IPS-15b (cell line): ENCODE measurements at regions not wholly inside any gene's neighbourhood (a gene's known extent, or its start where the extent isn't known, plus 50 kb on each side); places are given as distances from the start of the nearest gene placed in this dataset.
"Not testable (repeated sequence)": the region's sequence is repeated elsewhere in the genome, so short reads cannot be mapped to it uniquely, and the experiment has no call there.

Source experiments
- H3K27me3 ChIP-seq: one replicate; pipeline ENCODE4 v1.6.1; 2013; ENCODE audit warnings: low read length; ENCODE audit not compliant: control insufficient read depth, insufficient read depth
- H3K36me3 ChIP-seq: one replicate; pipeline ENCODE4 v1.6.1; 2013; ENCODE audit warnings: low read length; ENCODE audit not compliant: control insufficient read depth, insufficient read depth
- H3K4me1 ChIP-seq: one replicate; pipeline ENCODE4 v1.6.1; 2013; ENCODE audit warnings: mild to moderate bottlenecking, low read length; ENCODE audit not compliant: control insufficient read depth, insufficient read depth
- H3K4me3 ChIP-seq: one replicate; pipeline ENCODE4 v1.5.1; 2013; ENCODE audit warnings: low read depth, low read length
- H3K9ac ChIP-seq: one replicate; pipeline ENCODE4 v1.6.1; 2013; ENCODE audit warnings: low read depth, mild to moderate bottlenecking, low read length
- H3K9me3 ChIP-seq: one replicate; pipeline ENCODE4 v1.6.1; 2013; ENCODE audit warnings: mild to moderate bottlenecking, low read length; ENCODE audit not compliant: control insufficient read depth, insufficient read depth

- no peaks in the 10 kb centered on the region for H3K9me3 ChIP-seq
- no peak overlapping the region for H3K9ac ChIP-seq
- no peak overlapping the region for H3K4me3 ChIP-seq
- H3K4me1 ChIP-seq = peaks cover 4% of the 10 kb centered on the region
- no peaks in the 10 kb centered on the region for H3K27me3 ChIP-seq
- H3K36me3 ChIP-seq = no peaks in the 10 kb centered on the region
Observed at GRCh38 chr1:30660241-30660640, 63.1 kb downstream of the MATN1 start.

GRCh38 chr1:30659702-30660101 lies 63.7 kb downstream of the MATN1 start:
- no peaks in the 10 kb centered on the region for H3K9me3 ChIP-seq
- peaks cover 4% of the 10 kb centered on the region for H3K4me1 ChIP-seq
- H3K27me3 ChIP-seq = no peaks in the 10 kb centered on the region
- H3K9ac ChIP-seq = no peak overlapping the region
- H3K36me3 ChIP-seq = no peaks in the 10 kb centered on the region
- H3K4me3 ChIP-seq = no peak overlapping the region

- not testable (repeated sequence) for H3K9me3 ChIP-seq, H3K4me3 ChIP-seq, H3K27me3 ChIP-seq, H3K4me1 ChIP-seq, H3K9ac ChIP-seq, H3K36me3 ChIP-seq
Observed at GRCh38 chr1:30658375-30658774, 65.0 kb downstream of the MATN1 start.

GRCh38 chr1:30658014-30658336 lies 65.4 kb downstream of the MATN1 start:
- Histone ChIP-seq H3K4me1 (peaks cover 4% of the 10 kb centered on the region), H3K4me3 (no peak overlapping the region), H3K27me3 (no peaks in the 10 kb centered on the region), H3K9ac (no peak overlapping the region), H3K36me3 (no peaks in the 10 kb centered on the region), H3K9me3 (no peaks in the 10 kb centered on the region)

- Histone ChIP-seq H3K4me1 (peaks cover under 1% of the 10 kb centered on the region), H3K4me3 (no peak overlapping the region), H3K9ac (no peak overlapping the region), H3K9me3 (no peaks in the 10 kb centered on the region), H3K36me3 (no peaks in the 10 kb centered on the region), H3K27me3 (no peaks in the 10 kb centered on the region)
Observed at GRCh38 chr1:30657131-30658013, 66.0 kb downstream of the MATN1 start.

- H3K4me3 ChIP-seq = no peak overlapping the region
- H3K9me3 ChIP-seq = no peaks in the 10 kb centered on the region
- no peaks in the 10 kb centered on the region for H3K36me3 ChIP-seq
Observed at GRCh38 chr1:30656171-30656940, 67.0 kb downstream of the MATN1 start.

GRCh38 chr1:30655672-30656071 lies 67.7 kb downstream of the MATN1 start:
- H3K9me3 ChIP-seq = no peaks in the 10 kb centered on the region
- H3K27me3 ChIP-seq = no peaks in the 10 kb centered on the region
- H3K9ac ChIP-seq = no peak overlapping the region
- no peaks in the 10 kb centered on the region for H3K36me3 ChIP-seq
- H3K4me3 ChIP-seq = no peak overlapping the region
- peaks cover 3% of the 10 kb centered on the region for H3K4me1 ChIP-seq

More at GRCh38 chr1:30656171-30656940, 67.0 kb downstream of the MATN1 start:
- Histone ChIP-seq H3K4me1 (peaks cover 3% of the 10 kb centered on the region), H3K9ac (no peak overlapping the region), H3K27me3 (no peaks in the 10 kb centered on the region)

- Histone ChIP-seq H3K4me3 (no peak overlapping the region), H3K9ac (no peak overlapping the region), H3K27me3 (no peaks in the 10 kb centered on the region), H3K9me3 (no peaks in the 10 kb centered on the region), H3K36me3 (no peaks in the 10 kb centered on the region), H3K4me1 (peaks cover 3% of the 10 kb centered on the region)
Observed at GRCh38 chr1:30654188-30654587, 69.2 kb downstream of the MATN1 start.

GRCh38 chr1:30652152-30652841 lies 71.1 kb downstream of the MATN1 start:
- Histone ChIP-seq H3K27me3 (no peaks in the 10 kb centered on the region), H3K9me3 (no peaks in the 10 kb centered on the region), H3K9ac (no peak overlapping the region), H3K36me3 (no peaks in the 10 kb centered on the region), H3K4me3 (no peak overlapping the region), H3K4me1 (peaks cover 3% of the 10 kb centered on the region)

- H3K9me3 ChIP-seq, H3K4me1 ChIP-seq, H3K4me3 ChIP-seq, H3K36me3 ChIP-seq, H3K9ac ChIP-seq, H3K27me3 ChIP-seq: not testable (repeated sequence)
Observed at GRCh38 chr1:30651395-30651794, 72.0 kb downstream of the MATN1 start.

- no peak overlapping the region for H3K9ac ChIP-seq
- H3K36me3 ChIP-seq = no peaks in the 10 kb centered on the region
- no peaks in the 10 kb centered on the region for H3K27me3 ChIP-seq
- no peak overlapping the region for H3K4me3 ChIP-seq
- peaks cover 3% of the 10 kb centered on the region for H3K4me1 ChIP-seq
- no peaks in the 10 kb centered on the region for H3K9me3 ChIP-seq
Observed at GRCh38 chr1:30650968-30651320, 72.4 kb downstream of the MATN1 start.
